ENCODE measurements at regions not wholly inside any gene's neighbourhood (a gene's known extent, or its start where the extent isn't known, plus 50 kb on each side); places are given as distances from the start of the nearest gene placed in this dataset.

DNA sequence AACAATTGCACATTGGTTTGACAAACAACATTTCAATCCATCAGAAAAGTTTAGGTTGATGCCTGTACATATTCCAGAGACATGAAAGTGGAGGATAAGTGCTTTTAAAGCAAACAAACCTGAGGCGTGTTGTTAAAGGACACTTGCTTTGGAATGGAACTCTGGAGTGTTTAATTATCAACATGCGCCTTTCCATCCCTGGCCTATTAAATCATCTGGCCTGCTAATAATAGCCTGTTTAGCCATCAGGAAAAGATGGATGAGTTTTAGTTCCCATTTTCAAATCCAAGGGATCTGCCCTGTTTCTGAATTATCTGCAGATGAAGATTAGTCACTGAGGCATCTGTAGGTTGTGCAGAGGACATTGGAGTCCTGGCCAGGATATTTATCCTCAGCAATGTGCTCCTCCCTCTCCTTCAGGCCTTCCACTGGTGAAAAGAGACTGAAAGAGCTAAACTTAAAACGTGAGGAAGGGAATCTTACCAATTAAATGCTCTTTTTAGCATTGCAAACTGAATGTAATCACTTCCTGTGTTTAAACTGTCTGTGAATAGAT, 388.9 kb downstream of the PPARGC1A start:
- no peak overlapping the region for H3K4me3 ChIP-seq (ENCODE audit: low read length)
- TF ChIP-seq, protein P1, sequence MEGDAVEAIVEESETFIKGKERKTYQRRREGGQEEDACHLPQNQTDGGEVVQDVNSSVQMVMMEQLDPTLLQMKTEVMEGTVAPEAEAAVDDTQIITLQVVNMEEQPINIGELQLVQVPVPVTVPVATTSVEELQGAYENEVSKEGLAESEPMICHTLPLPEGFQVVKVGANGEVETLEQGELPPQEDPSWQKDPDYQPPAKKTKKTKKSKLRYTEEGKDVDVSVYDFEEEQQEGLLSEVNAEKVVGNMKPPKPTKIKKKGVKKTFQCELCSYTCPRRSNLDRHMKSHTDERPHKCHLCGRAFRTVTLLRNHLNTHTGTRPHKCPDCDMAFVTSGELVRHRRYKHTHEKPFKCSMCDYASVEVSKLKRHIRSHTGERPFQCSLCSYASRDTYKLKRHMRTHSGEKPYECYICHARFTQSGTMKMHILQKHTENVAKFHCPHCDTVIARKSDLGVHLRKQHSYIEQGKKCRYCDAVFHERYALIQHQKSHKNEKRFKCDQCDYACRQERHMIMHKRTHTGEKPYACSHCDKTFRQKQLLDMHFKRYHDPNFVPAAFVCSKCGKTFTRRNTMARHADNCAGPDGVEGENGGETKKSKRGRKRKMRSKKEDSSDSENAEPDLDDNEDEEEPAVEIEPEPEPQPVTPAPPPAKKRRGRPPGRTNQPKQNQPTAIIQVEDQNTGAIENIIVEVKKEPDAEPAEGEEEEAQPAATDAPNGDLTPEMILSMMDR (conservative IDR thresholded peaks at IDR 0.05; ENCODE audit: low read length): no peak
- DNase-seq (ENCODE audit: low read depth): no peak

DNA sequence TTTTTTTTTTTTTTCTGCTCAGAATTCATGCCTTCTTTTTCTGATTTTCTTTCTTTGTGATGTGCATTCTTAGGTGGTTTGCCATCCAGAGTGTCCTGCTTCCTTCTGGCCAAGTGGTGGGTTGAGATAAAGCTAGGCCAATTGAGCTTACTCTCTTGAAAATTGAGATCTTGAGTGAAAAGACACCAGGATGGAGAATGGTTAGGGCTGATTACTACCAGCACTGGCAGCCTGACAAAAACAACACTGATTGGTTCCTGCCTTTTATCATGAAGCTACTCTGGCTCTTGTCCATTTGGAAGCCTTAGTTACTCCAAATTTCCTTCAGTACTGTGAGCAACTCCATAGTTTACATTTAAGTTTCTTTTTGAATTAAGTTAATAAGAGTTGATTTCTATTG, 404.0 kb downstream of the PPARGC1A start:
- no peak overlapping the region for H3K4me3 ChIP-seq (ENCODE audit: low read length)
- DNase-seq (ENCODE audit: low read depth): no peak
- TF ChIP-seq, protein P1 (conservative IDR thresholded peaks at IDR 0.05; ENCODE audit: low read length): no peak

DNA sequence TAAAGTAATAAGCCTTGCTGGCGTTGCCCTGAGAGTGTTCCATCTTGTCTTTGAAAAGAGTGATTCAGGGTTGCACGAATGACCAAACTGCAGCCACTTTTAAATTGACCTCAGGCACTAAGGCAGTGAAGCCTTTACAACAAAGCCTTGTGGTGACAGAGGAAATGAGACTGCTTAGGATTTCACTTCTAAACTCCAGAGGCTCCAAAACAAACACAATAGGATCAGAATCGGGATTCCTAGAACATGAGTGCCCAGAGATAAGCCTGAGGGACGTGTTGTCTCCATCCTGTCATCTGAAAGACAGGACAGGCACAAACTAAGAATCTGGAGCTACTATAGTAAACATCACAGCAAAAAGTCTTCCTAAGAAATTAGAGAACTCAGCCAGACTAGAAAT, 405.2 kb downstream of the PPARGC1A start:
- TF ChIP-seq, protein P1 (conservative IDR thresholded peaks at IDR 0.05; ENCODE audit: low read length): no peak
- DNase-seq (ENCODE audit: low read depth): no peak

DNA sequence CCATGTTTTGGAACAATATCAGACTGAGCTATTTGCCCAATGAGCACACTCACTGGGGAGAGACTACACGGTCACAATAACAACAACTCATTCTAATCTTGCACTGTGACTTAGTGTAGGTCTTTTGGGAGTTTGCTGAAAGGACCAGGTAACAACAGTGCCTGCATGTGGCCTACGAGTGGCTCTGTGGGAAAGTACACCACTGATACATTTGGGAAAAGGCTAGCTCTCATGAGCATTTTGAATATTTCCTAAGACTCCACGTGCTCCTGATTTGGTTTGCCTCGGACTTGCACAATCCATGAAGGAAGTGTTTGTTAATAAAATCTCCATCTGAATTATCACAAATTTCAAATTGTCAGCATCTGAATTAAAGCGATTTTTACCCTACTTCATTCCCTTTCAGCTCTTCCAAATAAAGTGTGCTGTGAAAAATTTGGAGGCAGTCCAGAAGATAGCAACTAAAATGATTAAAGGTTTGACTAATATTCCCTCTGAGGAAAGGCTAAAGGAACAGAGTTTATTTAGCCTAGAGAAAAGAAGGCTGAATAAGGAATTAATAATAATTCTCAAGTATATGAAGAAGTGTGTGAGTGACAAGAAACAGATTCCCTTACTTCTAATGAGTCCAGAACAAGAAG, 406.4 kb downstream of the PPARGC1A start:
- no peak overlapping the region for H3K4me3 ChIP-seq (ENCODE audit: low read length)
- no peak for DNase-seq (ENCODE audit: low read depth)
- TF ChIP-seq, protein P1 (conservative IDR thresholded peaks at IDR 0.05; ENCODE audit: low read length): no peak

More for the DNA sequence above, 405.2 kb downstream of the PPARGC1A start:
- H3K4me3 ChIP-seq (ENCODE audit: low read length): no peak overlapping the region

DNA sequence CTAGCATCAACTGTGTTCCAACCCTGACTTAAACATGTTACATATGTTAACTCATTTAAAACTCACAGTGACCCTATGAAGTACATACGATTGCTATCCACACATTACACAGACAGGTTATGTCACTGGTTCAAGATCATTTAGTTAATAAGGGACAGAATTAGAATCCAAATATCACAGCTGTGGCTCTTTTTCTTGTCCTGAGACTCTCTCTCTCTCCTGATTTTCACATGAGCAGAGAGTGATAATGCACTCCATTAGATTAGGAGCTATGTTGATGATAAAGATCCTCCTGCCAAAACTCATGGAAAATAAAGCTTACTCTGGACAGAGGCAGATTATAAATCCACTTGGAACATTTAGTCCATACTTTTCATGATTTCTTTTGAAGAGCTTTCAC, 408.3 kb downstream of the PPARGC1A start:
- DNase-seq (ENCODE audit: low read depth): no peak
- TF ChIP-seq, protein P1 (conservative IDR thresholded peaks at IDR 0.05; ENCODE audit: low read length): no peak
- H3K4me3 ChIP-seq (ENCODE audit: low read length): no peak overlapping the region

DNA sequence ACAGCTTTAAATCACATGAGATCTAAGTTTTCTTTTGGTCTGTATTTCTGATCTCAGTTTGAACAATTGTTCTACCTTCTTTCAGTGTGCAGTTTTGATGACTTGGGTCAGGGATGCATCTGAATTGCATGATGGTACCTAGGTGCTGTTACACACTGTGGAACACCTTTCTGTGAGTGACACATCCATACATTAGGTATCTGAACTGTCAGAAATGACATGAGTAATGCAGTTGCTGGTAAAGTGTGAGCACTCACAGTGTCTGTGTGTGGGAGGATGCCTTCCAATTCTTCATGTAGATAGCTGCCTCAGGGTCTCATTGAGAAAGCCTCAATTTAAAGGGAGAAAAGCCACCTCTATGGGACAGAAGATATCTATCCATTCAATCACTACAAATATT, 411.9 kb downstream of the PPARGC1A start:
- TF ChIP-seq, protein P1 (conservative IDR thresholded peaks at IDR 0.05; ENCODE audit: low read length): no peak
- H3K4me3 ChIP-seq (ENCODE audit: low read length): no peak overlapping the region
- no peak for DNase-seq (ENCODE audit: low read depth)

DNA sequence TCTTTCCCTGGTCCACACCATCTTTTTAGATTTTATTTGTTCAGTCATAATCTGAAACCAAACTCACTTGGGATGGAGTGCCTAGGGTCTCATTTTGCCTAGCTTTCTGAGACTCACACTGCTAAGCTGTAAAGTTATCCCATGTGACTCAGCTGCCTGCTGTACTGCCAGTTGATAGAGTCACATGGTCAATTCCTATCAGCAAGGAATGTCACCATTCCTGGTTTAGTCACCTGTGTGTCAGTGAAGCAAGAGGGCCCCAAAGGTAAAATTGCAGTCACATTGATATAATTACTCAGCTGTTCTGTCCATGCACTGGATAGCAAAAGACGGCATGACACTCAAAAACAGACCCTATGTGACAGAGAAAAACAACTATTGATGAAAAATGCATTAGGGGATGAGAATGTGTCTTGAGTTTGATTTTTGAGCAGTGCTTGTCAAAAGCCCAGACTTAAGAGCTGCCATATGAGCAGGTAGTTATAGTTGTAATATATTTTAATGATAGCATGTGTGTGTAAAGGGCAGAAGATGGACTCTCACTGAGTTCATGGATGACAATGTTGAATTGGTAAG, 413.2 kb downstream of the PPARGC1A start:
- TF ChIP-seq, protein P1 (conservative IDR thresholded peaks at IDR 0.05; ENCODE audit: low read length): no peak
- H3K4me3 ChIP-seq (ENCODE audit: low read length): no peak overlapping the region
- DNase-seq (ENCODE audit: low read depth): no peak
